Heart right ventricle (tissue), 16 donors: ENCODE measurements at regions not wholly inside any gene's neighbourhood (a gene's known extent, or its start where the extent isn't known, plus 50 kb on each side); places are given as distances from the start of the nearest gene placed in this dataset.

ENCODE experiments used
- ATAC-seq, 8 donors: fragments of 200-7000 bp; cut with Tn5 transposase; one replicate each; pipeline ENCODE4 v1.9.1; 2020; ENCODE audit warnings: mild to moderate bottlenecking in 8 of 8, moderate library complexity in 8 of 8, moderate number of reproducible peaks in 1 of 8
- DNase-seq, 2 donors: peaks; one replicate each; pipeline ENCODE4 v3.0.0-alpha.2; 2020
- H3K27ac ChIP-seq, 10 donors: fragments of 200-600 bp; sonication (generic) in 2 of 10; one replicate each; pipeline versions ENCODE4 v1.5.0 to v1.8.0; 2020 to 2022; ENCODE audit warnings: mild to moderate bottlenecking in 3 of 10
- H3K27me3 ChIP-seq, 7 donors: fragments of 200-600 bp; one replicate each; pipeline ENCODE4 v1.8.0; 2021 to 2022; ENCODE audit warnings: mild to moderate bottlenecking in 2 of 7
- H3K36me3 ChIP-seq, 9 donors: fragments of 200-600 bp; sonication (generic) in 1 of 9; one replicate each; pipeline versions ENCODE4 v1.5.0 to v1.8.0; 2020 to 2022; ENCODE audit warnings: mild to moderate bottlenecking in 2 of 9
- H3K4me1 ChIP-seq, 9 donors: fragments of 200-600 bp; sonication (generic) in 1 of 9; one replicate each; pipeline versions ENCODE4 v1.5.0 to v1.8.0; 2020 to 2022; ENCODE audit warnings: mild to moderate bottlenecking in 4 of 9
- H3K4me3 ChIP-seq, 10 donors: fragments of 200-600 bp; sonication (generic) in 2 of 10; one replicate each; pipeline versions ENCODE4 v1.5.0 to v1.8.0; 2020 to 2022; ENCODE audit warnings: mild to moderate bottlenecking in 7 of 10, moderate library complexity in 2 of 10
- H3K9me3 ChIP-seq, 11 donors: fragments of 200-600 bp in 10 of 11; sonication (generic) in 2 of 11; one replicate each; pipeline versions ENCODE4 v1.5.0 to v1.8.0; 2013 to 2022; ENCODE audit warnings: mild to moderate bottlenecking in 2 of 11, control low read depth in 1 of 11, moderate library complexity in 1 of 11
- CTCF ChIP-seq, 9 donors: fragments of 200-600 bp; sonication (generic) in 2 of 9; IDR thresholded peaks; one replicate each; pipeline versions ENCODE4 v1.5.0 to v1.8.0; 2021 to 2022; ENCODE audit warnings: antibody characterized with exemption in 9 of 9, mild to moderate bottlenecking in 5 of 9, moderate library complexity in 1 of 9
- WGBS, 2 donors: extraction: QIAGEN DNeasy Blood & Tissue Kit; methylation state at CpG; one replicate each; pipeline ENCODE4 v1.1.7; 2013; ENCODE audit warnings: inconsistent platforms in 1 of 2; 5-methylcytosine and 5-hydroxymethylcytosine counted together
- intact Hi-C, 10 donors: fragments of 100-400 bp; cut with DNase I; formaldehyde crosslinking; loops; one replicate each; pipeline versions ENCODE4 v1.11.1 to v1.14.2; 2022
- donor health status: Arrhythmogenic right ventricular cardiomyopathy.
- donor health status: ischemic (EF 13 %, LVEDD 7.1; RV severe dilation, severe dysfunction).
- donor health status: healthy with polysubstance abuse.
- donor health status: DM: no; HTN: yes; CAD: no.
- donor health status: DM: no; HTN: no; CAD: no.
- donor health status: ischemic (EF 25% LVEDD 6.9; RV normal size, moderate dysfunction).
- donor health status: ischemic (EF 25% LVEDD 5.7; RV mildly dilated, moderate dysfunction).
- donor health status: healthy.
- donor health status: DM: yes; HTN: yes; CAD: no.
- donor health status: Ischemic cardiomyopathy.
- donor health status: ischemic (EF 35%, LVEDD 5.7; RV mildly dilated, moderate dysfunction).
- donor health status: nonischemic (EF 11% LVEDD 7.7; RV severe dilation, severe dysfunction).
- donor health status: DM: yes; HTN: yes; CAD: no.
- donor health status: PGD.
- donor health status: ischemic (EF 29% LVEDD 5.4; RV normal size, mild dysfunction).
- donor health status: nonischemic (EF 23%, LVEDD 6.1; RV moderate dilation, normal function).

GRCh38 chr2:8453904-8454302, 228.0 kb upstream of the ID2 start:
- Histone ChIP-seq H3K36me3 (no peaks in the 10 kb centered on the region), H3K9me3 (no peaks in the 10 kb centered on the region), H3K4me1 (peaks cover 0 to 27% (median 0%) of the 10 kb centered on the region in 9 donors), H3K27ac (no peak overlapping the region), H3K27me3 (peaks cover 0 to 27% (median 24%) of the 10 kb centered on the region in 7 donors), H3K4me3 (no peak overlapping the region)
- intact Hi-C loops, result no loop called here
- ATAC-seq, result no peak
- DNase-seq, result no peak
- WGBS, 2 donors, result 81 to 90% methylated on average over 12 of the region's 12 CpGs
- TF ChIP-seq CTCF (IDR thresholded peaks at IDR 0.05), result no peak

DNA sequence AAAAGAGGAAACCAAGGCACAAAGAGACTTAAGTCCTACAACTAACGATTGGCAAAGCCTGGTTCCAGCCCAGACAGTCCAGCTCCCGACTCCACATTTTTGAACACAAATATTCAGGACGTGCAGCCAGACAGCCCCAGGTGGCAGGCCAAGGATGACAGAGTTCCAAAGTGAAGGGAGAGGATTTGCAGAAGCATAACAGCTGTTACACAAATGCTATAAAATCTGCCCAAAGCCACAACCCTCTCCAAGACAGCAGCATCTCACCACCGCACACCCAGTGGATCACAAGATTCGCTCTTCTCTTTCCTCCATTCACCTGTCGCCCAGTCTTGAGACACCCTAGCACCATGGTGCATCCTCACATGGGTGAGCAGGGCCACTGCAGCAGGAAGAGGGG, 227.1 kb upstream of the ID2 start:
- H3K4me1 ChIP-seq, result peaks cover 0 to 27% (median 0%) of the 10 kb centered on the region in 9 donors
- peak overlapping the region in 3 of 10 donors; percentile 52 to 73 (median 56) for H3K27ac ChIP-seq
- 82 to 83% methylated on average over 6 of the region's 6 CpGs for WGBS, 2 donors

GRCh38 chr2:8455236-8456150, 226.4 kb upstream of the ID2 start:
- 79 to 84% methylated on average over 23 of the region's 23 CpGs for WGBS, 2 donors
- peak in 1 of 2 donors; percentile 44 for DNase-seq
- intact Hi-C loops, result no loop called here
- no peaks in the 10 kb centered on the region for H3K36me3 ChIP-seq
- ATAC-seq, result peak; percentile 17 to 67 (median 40)
- peak overlapping the region in 3 of 10 donors; percentile 11 to 28 (median 22) for H3K4me3 ChIP-seq
- peaks cover 0 to 33% (median 24%) of the 10 kb centered on the region in 7 donors for H3K27me3 ChIP-seq
- H3K4me1 ChIP-seq, result peaks cover 0 to 27% (median 0%) of the 10 kb centered on the region in 9 donors
- TF ChIP-seq CTCF (IDR thresholded peaks at IDR 0.05), result no peak
- H3K9me3 ChIP-seq, result no peaks in the 10 kb centered on the region
- peak overlapping the region in 4 of 10 donors; percentile 21 to 73 (median 54) for H3K27ac ChIP-seq

More for the DNA sequence above, 227.1 kb upstream of the ID2 start:
- intact Hi-C loops, result no loop called here
- H3K9me3 ChIP-seq, result no peaks in the 10 kb centered on the region
- ATAC-seq (peak in 6 of 8 donors; percentile 11 to 30 (median 22)), DNase-seq (no peak)
- peaks cover 0 to 33% (median 24%) of the 10 kb centered on the region in 7 donors for H3K27me3 ChIP-seq
- TF ChIP-seq CTCF (IDR thresholded peaks at IDR 0.05), result no peak
- no peaks in the 10 kb centered on the region for H3K36me3 ChIP-seq
- peak overlapping the region in 1 of 10 donors; percentile 11 for H3K4me3 ChIP-seq

GRCh38 chr2:8456151-8457091, 225.4 kb upstream of the ID2 start:
- intact Hi-C loops, result no loop called here
- ATAC-seq, result peak in 3 of 8 donors; percentile 14 to 41 (median 16)
- DNase-seq, result no peak
- Histone ChIP-seq H3K9me3 (no peaks in the 10 kb centered on the region), H3K27ac (peak overlapping the region in 3 of 10 donors; percentile 21 to 73 (median 56)), H3K27me3 (peaks cover 0 to 33% (median 24%) of the 10 kb centered on the region in 7 donors), H3K36me3 (no peaks in the 10 kb centered on the region), H3K4me1 (peaks cover 0 to 27% (median 0%) of the 10 kb centered on the region in 9 donors), H3K4me3 (peak overlapping the region in 5 of 10 donors; percentile 14 to 35 (median 28))
- WGBS, 2 donors, result 85% methylated on average over 41 of the region's 41 CpGs
- no peak for TF ChIP-seq CTCF (IDR thresholded peaks at IDR 0.05)
